WTC11 (cell line): ENCODE measurements at regions not wholly inside any gene's neighbourhood (a gene's known extent, or its start where the extent isn't known, plus 50 kb on each side); places are given as distances from the start of the nearest gene placed in this dataset.

Experiments
- ATAC-seq: fragments of 200-7000 bp; cut with Tn5 transposase; 2 replicates; pipeline ENCODE4 v1.10.0; 2021; ENCODE audit warnings: mild to moderate bottlenecking, moderate library complexity
- CTCF ChIA-PET: fragments of 300-600 bp; sonication (Branson Sonifier 250); formaldehyde crosslinking; loops from one replicate; lab custom pipeline; 2021; ENCODE audit warnings: antibody characterized with exemption; lab: Charles Lee
- POLR2A ChIA-PET: fragments of 350-600 bp; sonication (Branson Sonifier 250); formaldehyde crosslinking; loops from one replicate; lab custom pipeline; 2021; ENCODE audit warnings: antibody characterized with exemption; lab: Charles Lee
- DNase-seq: peaks from one replicate; pipeline ENCODE4 v3.0.0; 2021; ENCODE audit warnings: low spot score
- H3K27ac Mint-ChIP-seq: 2 replicates; pipeline ENCODE4 v1.8.0; 2021; ENCODE audit warnings: mixed read lengths
- H3K27me3 Mint-ChIP-seq: 2 replicates; pipeline ENCODE4 v1.8.0; 2021; ENCODE audit warnings: low read depth, mild to moderate bottlenecking, moderate library complexity, mixed read lengths
- H3K36me3 Mint-ChIP-seq: 2 replicates; pipeline ENCODE4 v1.8.0; 2021; ENCODE audit warnings: mixed read lengths
- H3K4me1 Mint-ChIP-seq: 2 replicates; pipeline ENCODE4 v1.8.0; 2022; ENCODE audit warnings: mixed read lengths
- H3K4me3 Mint-ChIP-seq: 2 replicates; pipeline ENCODE4 v1.8.0; 2021; ENCODE audit warnings: mild to moderate bottlenecking, moderate library complexity, mixed read lengths
- H3K9me3 Mint-ChIP-seq: 2 replicates; pipeline ENCODE4 v1.8.0; 2021; ENCODE audit warnings: mixed read lengths
- CBFB ChIP-seq: sonication (generic); formaldehyde crosslinking; IDR thresholded peaks from 2 replicates; pipeline ENCODE4 v1.8.1; 2022; ENCODE audit warnings: mild to moderate bottlenecking, low read depth, missing genetic modification reagents
- E2F4 ChIP-seq: sonication (generic); formaldehyde crosslinking; IDR thresholded peaks from 2 replicates; pipeline ENCODE4 v1.8.1; 2022; ENCODE audit warnings: low read depth, mild to moderate bottlenecking, moderate library complexity, missing genetic modification reagents, borderline replicate concordance
- EMX1 ChIP-seq: fragments of 250-450 bp; sonication (Bioruptor Pico); IDR thresholded peaks from 2 replicates; pipeline ENCODE4 v1.8.0; 2021; ENCODE audit warnings: mild to moderate bottlenecking
- ERG ChIP-seq: fragments of 250-450 bp; sonication (Bioruptor Pico); IDR thresholded peaks from 2 replicates; pipeline ENCODE4 v1.8.0; 2021; ENCODE audit warnings: mild to moderate bottlenecking
- FOXP1 ChIP-seq: sonication (generic); formaldehyde crosslinking; IDR thresholded peaks from 2 replicates; pipeline ENCODE4 v1.8.0; 2022; ENCODE audit warnings: missing genetic modification reagents, mild to moderate bottlenecking, moderate library complexity, borderline replicate concordance
- FOXP4 ChIP-seq: sonication (generic); formaldehyde crosslinking; IDR thresholded peaks from 2 replicates; pipeline ENCODE4 v1.8.0; 2022; ENCODE audit warnings: mild to moderate bottlenecking, missing genetic modification reagents
- NFYB ChIP-seq: sonication (generic); formaldehyde crosslinking; conservative IDR thresholded peaks from 2 replicates; pipeline ENCODE4 v1.8.0; 2022; ENCODE audit warnings: low read depth, missing genetic modification reagents
- NR3C1 ChIP-seq: sonication (generic); formaldehyde crosslinking; conservative IDR thresholded peaks from 2 replicates; pipeline ENCODE4 v1.8.1; 2023; ENCODE audit warnings: low read depth, mild to moderate bottlenecking, missing genetic modification reagents
- SMAD3 ChIP-seq: sonication (generic); formaldehyde crosslinking; IDR thresholded peaks from 2 replicates; pipeline ENCODE4 v1.8.0; 2022; ENCODE audit warnings: missing genetic modification reagents, mild to moderate bottlenecking, borderline replicate concordance
- SOX15 ChIP-seq: fragments of 250-450 bp; sonication (Bioruptor Pico); IDR thresholded peaks from 2 replicates; pipeline ENCODE4 v1.9.0; 2021; ENCODE audit warnings: mild to moderate bottlenecking
- TEAD4 ChIP-seq: sonication (generic); formaldehyde crosslinking; IDR thresholded peaks from 2 replicates; pipeline ENCODE4 v1.8.0; 2022; ENCODE audit warnings: mild to moderate bottlenecking, missing genetic modification reagents
- USF1 ChIP-seq: sonication (generic); formaldehyde crosslinking; IDR thresholded peaks from 2 replicates; pipeline ENCODE4 v1.8.0; 2022; ENCODE audit warnings: mild to moderate bottlenecking, missing genetic modification reagents
- USF2 ChIP-seq: sonication (generic); formaldehyde crosslinking; IDR thresholded peaks from 2 replicates; pipeline ENCODE4 v1.8.1; 2023; ENCODE audit warnings: mild to moderate bottlenecking, missing genetic modification reagents, moderate library complexity
- ZNF138 ChIP-seq: sonication (generic); formaldehyde crosslinking; conservative IDR thresholded peaks from 2 replicates; pipeline ENCODE4 v1.8.1; 2022; ENCODE audit warnings: mild to moderate bottlenecking, moderate library complexity, missing genetic modification reagents

- TF ChIP-seq FOXP1 (CRISPR knock-in tag), result no peak
- no peak for TF ChIP-seq FOXP4
- no peak for TF ChIP-seq CBFB (CRISPR knock-in tag)
- TF ChIP-seq E2F4 (CRISPR knock-in tag), result no peak
- TF ChIP-seq TEAD4 (CRISPR knock-in tag), result no peak
- TF ChIP-seq ERG (CRISPR knock-in tag), result no peak
- TF ChIP-seq USF2, result peak; percentile 25; the same call in 1 of the 2 replicates
- 0 out of 2 replicates have a peak, but pooled peaks have one; percentile 36 for TF ChIP-seq NFYB (CRISPR knock-in tag)
- no peak for TF ChIP-seq ZNF138 (CRISPR knock-in tag)
- TF ChIP-seq USF1 (CRISPR knock-in tag), result no peak
- no peak for TF ChIP-seq SMAD3 (CRISPR knock-in tag)
- TF ChIP-seq, all 79 proteins: peak for 2
- POLR2A ChIA-PET, result interaction anchor here (0.6 kb wide), 1 partner anchor 121 kb away, joined by 3 read pairs; no protein-coding TSS in a partner anchor
- no peak for DNase-seq
- peaks cover 4% of the 10 kb centered on the region for H3K4me1 Mint-ChIP-seq
- no peaks in the 10 kb centered on the region for H3K9me3 Mint-ChIP-seq
- H3K36me3 Mint-ChIP-seq, result no peaks in the 10 kb centered on the region
- no peak overlapping the region for H3K4me3 Mint-ChIP-seq
- ATAC-seq, result no peak
- no peaks in the 10 kb centered on the region for H3K27me3 Mint-ChIP-seq
- no peak overlapping the region for H3K27ac Mint-ChIP-seq
- CTCF ChIA-PET, result no interaction called here
Observed at GRCh38 chr20:51185277-51185676, 162.4 kb upstream of the KCNG1 start.

- no peak overlapping the region for H3K4me3 Mint-ChIP-seq
- H3K27ac Mint-ChIP-seq, result no peak overlapping the region
- CTCF ChIA-PET, result no interaction called here
- no peaks in the 10 kb centered on the region for H3K36me3 Mint-ChIP-seq
- TF ChIP-seq USF2 (no peak), SOX15 (CRISPR knock-in tag) (no peak), NR3C1 (CRISPR knock-in tag) (no peak)
- TF ChIP-seq, all 79 proteins: peak for 0
- H3K4me1 Mint-ChIP-seq, result peaks cover 4% of the 10 kb centered on the region
- H3K27me3 Mint-ChIP-seq, result no peaks in the 10 kb centered on the region
- no peaks in the 10 kb centered on the region for H3K9me3 Mint-ChIP-seq
- POLR2A ChIA-PET, result no interaction called here
- no peak for DNase-seq
- no peak for ATAC-seq
Observed at GRCh38 chr20:51184289-51184688, 161.4 kb upstream of the KCNG1 start.

GRCh38 chr20:51183451-51183850 is 160.5 kb upstream of the KCNG1 start:
- no peaks in the 10 kb centered on the region for H3K36me3 Mint-ChIP-seq
- H3K27ac Mint-ChIP-seq, result no peak overlapping the region
- CTCF ChIA-PET, result no interaction called here
- peaks cover 4% of the 10 kb centered on the region for H3K4me1 Mint-ChIP-seq
- DNase-seq (no peak), ATAC-seq (no peak)
- H3K4me3 Mint-ChIP-seq, result no peak overlapping the region
- no peaks in the 10 kb centered on the region for H3K27me3 Mint-ChIP-seq
- H3K9me3 Mint-ChIP-seq, result no peaks in the 10 kb centered on the region
- no peak for TF ChIP-seq EMX1
- POLR2A ChIA-PET, result no interaction called here
